ENCODE measurements at regions not wholly inside any gene's neighbourhood (a gene's known extent, or its start where the extent isn't known, plus 50 kb on each side); places are given as distances from the start of the nearest gene placed in this dataset.

- TF ChIP-seq CTCF (IDR thresholded peaks at IDR 0.05) (no peak), POLR2A (IDR thresholded peaks at IDR 0.05) (no peak)
These were observed 852.6 kb upstream of the ID2 start for GRCh38 chr2:7829241-7829640.

All from heart left ventricle (tissue), 13 donors.